Cardiac muscle cell (in vitro differentiated cells and primary cell): ENCODE measurements at regions not wholly inside any gene's neighbourhood (a gene's known extent, or its start where the extent isn't known, plus 50 kb on each side); places are given as distances from the start of the nearest gene placed in this dataset.

ENCODE experiments used
- DNase-seq, 2 donors: peaks; one replicate each; pipeline versions ENCODE4 v3.0.0 to v3.0.0-alpha.2; 2010 to 2017; ENCODE audit warnings: low read depth in 1 of 2, low spot score in 1 of 2
- H3K27ac ChIP-seq: fragments of 200-600 bp; sonication (generic); 2 replicates; pipeline ENCODE4 v1.5.1; 2016
- H3K27me3 ChIP-seq: fragments of 200-600 bp; sonication (generic); 2 replicates; pipeline ENCODE4 v1.6.0; 2016; ENCODE audit warnings: control low read depth
- H3K36me3 ChIP-seq: fragments of 200-600 bp; sonication (generic); 2 replicates; pipeline ENCODE4 v1.5.1; 2016; ENCODE audit warnings: control low read depth
- H3K4me1 ChIP-seq: fragments of 200-600 bp; sonication (generic); 2 replicates; pipeline ENCODE4 v1.8.1; 2017; ENCODE audit warnings: low read depth, mild to moderate bottlenecking, mixed run types
- H3K4me3 ChIP-seq: fragments of 200-600 bp; sonication (generic); 2 replicates; pipeline ENCODE4 v1.5.1; 2016; ENCODE audit warnings: mild to moderate bottlenecking
- H3K9me3 ChIP-seq: fragments of 200-600 bp; sonication (generic); 2 replicates; pipeline ENCODE4 v1.5.1; 2017; ENCODE audit warnings: low read depth, mild to moderate bottlenecking, control low read depth
- TF ChIP-seq, protein P1 (sequence below): IDR thresholded peaks from 2 replicates; pipeline ENCODE4 v1.5.1; 2012; ENCODE audit warnings: low read depth, mild to moderate bottlenecking, low read length

GRCh38 chr5:3041001-3041400 lies 289.5 kb upstream of the IRX2 start:
- Histone ChIP-seq H3K9me3 (no peaks in the 10 kb centered on the region), H3K27ac (no peak overlapping the region), H3K4me3 (no peak overlapping the region), H3K36me3 (no peaks in the 10 kb centered on the region), H3K4me1 (no peaks in the 10 kb centered on the region), H3K27me3 (no peaks in the 10 kb centered on the region)
- TF ChIP-seq, protein P1, sequence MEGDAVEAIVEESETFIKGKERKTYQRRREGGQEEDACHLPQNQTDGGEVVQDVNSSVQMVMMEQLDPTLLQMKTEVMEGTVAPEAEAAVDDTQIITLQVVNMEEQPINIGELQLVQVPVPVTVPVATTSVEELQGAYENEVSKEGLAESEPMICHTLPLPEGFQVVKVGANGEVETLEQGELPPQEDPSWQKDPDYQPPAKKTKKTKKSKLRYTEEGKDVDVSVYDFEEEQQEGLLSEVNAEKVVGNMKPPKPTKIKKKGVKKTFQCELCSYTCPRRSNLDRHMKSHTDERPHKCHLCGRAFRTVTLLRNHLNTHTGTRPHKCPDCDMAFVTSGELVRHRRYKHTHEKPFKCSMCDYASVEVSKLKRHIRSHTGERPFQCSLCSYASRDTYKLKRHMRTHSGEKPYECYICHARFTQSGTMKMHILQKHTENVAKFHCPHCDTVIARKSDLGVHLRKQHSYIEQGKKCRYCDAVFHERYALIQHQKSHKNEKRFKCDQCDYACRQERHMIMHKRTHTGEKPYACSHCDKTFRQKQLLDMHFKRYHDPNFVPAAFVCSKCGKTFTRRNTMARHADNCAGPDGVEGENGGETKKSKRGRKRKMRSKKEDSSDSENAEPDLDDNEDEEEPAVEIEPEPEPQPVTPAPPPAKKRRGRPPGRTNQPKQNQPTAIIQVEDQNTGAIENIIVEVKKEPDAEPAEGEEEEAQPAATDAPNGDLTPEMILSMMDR = no peak
- no peak for DNase-seq

DNA sequence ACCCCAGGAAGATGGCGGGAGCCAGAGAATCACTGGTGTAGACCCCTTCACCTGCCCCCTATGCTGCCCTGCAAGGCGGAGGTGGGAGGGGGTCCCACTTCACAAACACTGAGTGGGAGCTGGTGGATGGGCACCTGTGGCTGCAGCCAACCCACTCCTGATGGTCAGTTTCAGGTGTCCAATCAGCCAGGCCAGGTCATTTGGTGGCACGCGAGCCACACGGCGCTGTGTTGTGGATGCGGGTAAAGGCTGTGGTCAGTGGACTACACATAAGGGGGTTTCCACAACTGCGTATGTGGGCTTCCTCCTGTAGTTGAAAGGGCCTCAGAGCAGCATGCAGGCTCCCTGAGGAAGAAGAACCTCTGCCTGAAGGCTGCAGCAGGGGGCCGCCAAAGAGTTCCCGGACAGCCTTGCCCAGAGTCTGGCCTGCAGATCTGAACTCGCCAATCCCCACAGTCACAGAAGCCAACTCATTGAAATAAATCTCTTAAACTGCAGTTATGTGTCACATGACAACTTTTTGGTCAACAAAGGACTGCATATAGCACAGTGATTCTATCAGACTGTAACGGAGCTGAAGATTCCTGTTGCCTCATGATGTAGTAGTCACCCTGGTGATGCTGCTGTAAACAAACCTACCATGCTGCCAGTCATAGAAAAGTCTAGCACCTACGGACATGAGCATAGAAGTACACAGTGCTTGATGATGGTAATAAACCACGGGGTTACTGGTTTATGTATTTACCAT lies 284.7 kb upstream of the IRX2 start:
- TF ChIP-seq, protein P1 = no peak
- no peak overlapping the region for H3K27ac ChIP-seq
- no peaks in the 10 kb centered on the region for H3K9me3 ChIP-seq
- no peaks in the 10 kb centered on the region for H3K4me1 ChIP-seq
- H3K4me3 ChIP-seq = no peak overlapping the region
- no peaks in the 10 kb centered on the region for H3K27me3 ChIP-seq
- no peak for DNase-seq
- H3K36me3 ChIP-seq = no peaks in the 10 kb centered on the region

GRCh38 chr5:3035452-3035851 lies 284.0 kb upstream of the IRX2 start:
- no peaks in the 10 kb centered on the region for H3K9me3 ChIP-seq
- H3K27me3 ChIP-seq = no peaks in the 10 kb centered on the region
- TF ChIP-seq, protein P1 = no peak
- DNase-seq = no peak
- H3K36me3 ChIP-seq = no peaks in the 10 kb centered on the region
- H3K4me1 ChIP-seq = no peaks in the 10 kb centered on the region
- H3K27ac ChIP-seq = no peak overlapping the region
- no peak overlapping the region for H3K4me3 ChIP-seq

- Histone ChIP-seq H3K4me1 (no peaks in the 10 kb centered on the region), H3K9me3 (no peaks in the 10 kb centered on the region), H3K4me3 (no peak overlapping the region), H3K36me3 (no peaks in the 10 kb centered on the region), H3K27me3 (no peaks in the 10 kb centered on the region), H3K27ac (no peak overlapping the region)
- DNase-seq = no peak
- TF ChIP-seq, protein P1 = no peak
Observed at GRCh38 chr5:3034881-3035280, 283.4 kb upstream of the IRX2 start.

GRCh38 chr5:3034449-3034848 lies 283.0 kb upstream of the IRX2 start:
- H3K4me1 ChIP-seq = no peaks in the 10 kb centered on the region
- DNase-seq = no peak

More at GRCh38 chr5:3034449-3034848, 283.0 kb upstream of the IRX2 start:
- Histone ChIP-seq H3K9me3 (no peaks in the 10 kb centered on the region), H3K27ac (no peak overlapping the region), H3K36me3 (no peaks in the 10 kb centered on the region), H3K27me3 (no peaks in the 10 kb centered on the region), H3K4me3 (no peak overlapping the region)
- TF ChIP-seq, protein P1 = no peak
